Hepatocyte (in vitro differentiated cells): ENCODE measurements at regions not wholly inside any gene's neighbourhood (a gene's known extent, or its start where the extent isn't known, plus 50 kb on each side); places are given as distances from the start of the nearest gene placed in this dataset.

ENCODE experiments used
- DNase-seq: peaks from one replicate; pipeline ENCODE4 v3.0.0-alpha.2; 2016; ENCODE audit warnings: low spot score
- H2AFZ ChIP-seq: fragments of 200-600 bp; sonication (generic); 2 replicates; pipeline ENCODE4 v1.6.0; 2016; ENCODE audit warnings: antibody characterized with exemption, mild to moderate bottlenecking
- H3K27ac ChIP-seq: fragments of 200-600 bp; sonication (generic); 2 replicates; pipeline ENCODE4 v1.5.1; 2016; ENCODE audit warnings: mild to moderate bottlenecking
- H3K27me3 ChIP-seq: fragments of 200-600 bp; sonication (generic); 2 replicates; pipeline ENCODE4 v1.6.1; 2016
- H3K36me3 ChIP-seq: fragments of 200-600 bp; sonication (generic); replicated peaks from 2 replicates; pipeline ENCODE4 v1.5.1; 2016; ENCODE audit warnings: low read depth; ENCODE audit not compliant: insufficient read depth
- H3K4me1 ChIP-seq: fragments of 200-600 bp; sonication (generic); 2 replicates; pipeline ENCODE4 v1.5.1; 2016; ENCODE audit warnings: mild to moderate bottlenecking, moderate library complexity; ENCODE audit not compliant: insufficient read depth
- H3K4me2 ChIP-seq: fragments of 200-600 bp; sonication (generic); 2 replicates; pipeline ENCODE4 v1.6.0; 2016
- H3K4me3 ChIP-seq: fragments of 200-600 bp; sonication (generic); 2 replicates; pipeline ENCODE4 v1.5.1; 2016; ENCODE audit warnings: mild to moderate bottlenecking
- H3K79me2 ChIP-seq: fragments of 200-600 bp; sonication (generic); 2 replicates; pipeline ENCODE4 v1.6.0; 2017; ENCODE audit warnings: mild to moderate bottlenecking
- H3K9me2 ChIP-seq: fragments of 200-600 bp; sonication (generic); replicated peaks from 2 replicates; pipeline ENCODE4 v1.6.0; 2017; ENCODE audit warnings: mild to moderate bottlenecking; ENCODE audit not compliant: insufficient read depth
- H3K9me3 ChIP-seq: fragments of 200-600 bp; sonication (generic); 2 replicates; pipeline ENCODE4 v1.5.1; 2016; ENCODE audit warnings: low read depth, mild to moderate bottlenecking
- H4K20me1 ChIP-seq: fragments of 200-600 bp; sonication (generic); 2 replicates; pipeline ENCODE4 v1.6.0; 2016; ENCODE audit warnings: mild to moderate bottlenecking; ENCODE audit not compliant: insufficient read depth, poor library complexity, severe bottlenecking
- CTCF ChIP-seq: fragments of 200-600 bp; sonication (generic); IDR thresholded peaks from 2 replicates; pipeline ENCODE4 v1.5.1; 2016; ENCODE audit warnings: antibody characterized with exemption, mild to moderate bottlenecking; ENCODE audit not compliant: poor library complexity
- EZH2 ChIP-seq: fragments of 200-600 bp; sonication (generic); IDR thresholded peaks from 2 replicates; pipeline ENCODE4 v1.6.1; 2016; ENCODE audit warnings: antibody characterized with exemption, mild to moderate bottlenecking, borderline replicate concordance
- EZH2phosphoT487 ChIP-seq: fragments of 200-600 bp; sonication (generic); IDR thresholded peaks from one replicate; pipeline ENCODE4 v1.6.1; 2018; ENCODE audit warnings: antibody characterized with exemption, mild to moderate bottlenecking, low read depth, moderate library complexity; ENCODE audit not compliant: unreplicated experiment, severe bottlenecking
- WGBS: methylation state at CpG from one replicate; pipeline ENCODE4 v1.1.6; 2016; ENCODE audit warnings: low lambda C conversion rate; ENCODE audit errors: missing lambda C conversion rate; 5-methylcytosine and 5-hydroxymethylcytosine counted together

GRCh38 chr2:14284244-14284643, 348.3 kb upstream of the LRATD1 start:
- no peak for DNase-seq
- no peak for TF ChIP-seq EZH2
- TF ChIP-seq CTCF = no peak
- Histone ChIP-seq H3K27me3 (no peaks in the 10 kb centered on the region), H3K4me2 (no peak overlapping the region), H4K20me1 (no peaks in the 10 kb centered on the region), H3K9me3 (no peaks in the 10 kb centered on the region), H3K27ac (no peak overlapping the region), H3K36me3 (no peaks in the 10 kb centered on the region), H3K4me3 (no peak overlapping the region), H3K79me2 (no peaks in the 10 kb centered on the region), H3K9me2 (no peaks in the 10 kb centered on the region), H3K4me1 (no peaks in the 10 kb centered on the region), H2AFZ (no peak overlapping the region)

- H3K4me1 ChIP-seq = no peaks in the 10 kb centered on the region
- H3K9me2 ChIP-seq = no peaks in the 10 kb centered on the region
- H2AFZ ChIP-seq = no peak overlapping the region
- H3K4me3 ChIP-seq = no peak overlapping the region
- no peaks in the 10 kb centered on the region for H3K79me2 ChIP-seq
- H3K27me3 ChIP-seq = no peaks in the 10 kb centered on the region
- 79% methylated on average over 1 of the region's 1 CpG for WGBS
- no peak for TF ChIP-seq EZH2
- no peak for TF ChIP-seq CTCF
- no peak for DNase-seq
- H3K4me2 ChIP-seq = no peak overlapping the region
- no peak overlapping the region for H3K27ac ChIP-seq
- no peaks in the 10 kb centered on the region for H4K20me1 ChIP-seq
- no peaks in the 10 kb centered on the region for H3K9me3 ChIP-seq
- H3K36me3 ChIP-seq = no peaks in the 10 kb centered on the region
These were observed 346.7 kb upstream of the LRATD1 start for GRCh38 chr2:14285812-14286211.

- TF ChIP-seq EZH2 (no peak), CTCF (peak; percentile 16)
- Histone ChIP-seq H3K36me3 (no peaks in the 10 kb centered on the region), H3K9me3 (no peaks in the 10 kb centered on the region), H3K27ac (no peak overlapping the region), H4K20me1 (no peaks in the 10 kb centered on the region), H3K27me3 (no peaks in the 10 kb centered on the region), H3K4me2 (no peak overlapping the region), H3K4me3 (no peak overlapping the region), H2AFZ (no peak overlapping the region), H3K9me2 (no peaks in the 10 kb centered on the region), H3K79me2 (no peaks in the 10 kb centered on the region), H3K4me1 (no peaks in the 10 kb centered on the region)
- 56% methylated on average over 3 of the region's 3 CpGs for WGBS
- peak; percentile 32 for DNase-seq
These were observed 344.5 kb upstream of the LRATD1 start for GRCh38 chr2:14288016-14288415.

- H2AFZ ChIP-seq = no peak overlapping the region
- H3K4me2 ChIP-seq = peak overlapping the region; percentile 42
- H3K79me2 ChIP-seq = no peaks in the 10 kb centered on the region
- H3K36me3 ChIP-seq = no peaks in the 10 kb centered on the region
- DNase-seq = no peak
- H4K20me1 ChIP-seq = no peaks in the 10 kb centered on the region
- TF ChIP-seq EZH2 (no peak), EZH2phosphoT487 (no peak), CTCF (no peak)
- H3K9me2 ChIP-seq = no peaks in the 10 kb centered on the region
- H3K4me3 ChIP-seq = no peak overlapping the region
- no peaks in the 10 kb centered on the region for H3K27me3 ChIP-seq
- H3K4me1 ChIP-seq = no peaks in the 10 kb centered on the region
- H3K9me3 ChIP-seq = no peaks in the 10 kb centered on the region
- 54% methylated on average over 3 of the region's 3 CpGs for WGBS
- H3K27ac ChIP-seq = no peak overlapping the region
These were observed 339.6 kb upstream of the LRATD1 start for GRCh38 chr2:14292964-14293363.
